DND-41 (cell line): ENCODE measurements at regions not wholly inside any gene's neighbourhood (a gene's known extent, or its start where the extent isn't known, plus 50 kb on each side); places are given as distances from the start of the nearest gene placed in this dataset.

Source experiments
- ATAC-seq: fragments of 200-7000 bp; cut with Tn5 transposase; 3 replicates; pipeline ENCODE4 v1.9.1; 2021; ENCODE audit warnings: low read depth; ENCODE audit not compliant: insufficient read depth
- DNase-seq: peaks from one replicate; pipeline ENCODE4 v3.0.0-alpha.2; 2020
- H2AFZ ChIP-seq: 2 replicates; pipeline ENCODE4 v1.6.0; 2012; ENCODE audit warnings: low read depth, low read length
- H3K27ac ChIP-seq: 2 replicates; pipeline ENCODE4 v1.5.1; 2012; ENCODE audit warnings: low read length, inconsistent platforms
- H3K27me3 ChIP-seq: fragments of 200-600 bp; sonication (generic); 2 replicates; pipeline ENCODE4 v1.6.0; 2012; ENCODE audit warnings: low read length, mild to moderate bottlenecking, inconsistent platforms; ENCODE audit not compliant: insufficient read depth, poor library complexity
- H3K36me3 ChIP-seq: 2 replicates; pipeline ENCODE4 v1.5.1; 2012; ENCODE audit warnings: low read length, inconsistent platforms; ENCODE audit not compliant: insufficient read depth
- H3K4me1 ChIP-seq: 2 replicates; pipeline ENCODE4 v1.5.1; 2012; ENCODE audit warnings: mild to moderate bottlenecking, low read length; ENCODE audit not compliant: insufficient read depth
- H3K4me2 ChIP-seq: 2 replicates; pipeline ENCODE4 v1.6.0; 2012; ENCODE audit warnings: mild to moderate bottlenecking, moderate library complexity, low read length, inconsistent platforms; ENCODE audit not compliant: insufficient read depth
- H3K4me3 ChIP-seq, 2 experiments: fragments of 200-600 bp in 1 of 2; shearing (Covaris generic) in 1 of 2; 2 replicates each; pipeline ENCODE4 v1.5.1; 2012 to 2016; ENCODE audit warnings: inconsistent platforms in 2 of 2, low read length in 2 of 2, mild to moderate bottlenecking in 2 of 2, low read depth in 1 of 2, moderate library complexity in 1 of 2
- H3K79me2 ChIP-seq: 2 replicates; pipeline ENCODE4 v1.6.0; 2012; ENCODE audit warnings: low read length, inconsistent platforms; ENCODE audit not compliant: insufficient read depth
- H3K9ac ChIP-seq: 2 replicates; pipeline ENCODE4 v1.6.0; 2012; ENCODE audit warnings: low read depth, mild to moderate bottlenecking, inconsistent platforms, low read length, moderate library complexity
- H3K9me3 ChIP-seq: 2 replicates; pipeline ENCODE4 v1.5.1; 2012; ENCODE audit warnings: low read length, moderate library complexity, mild to moderate bottlenecking, inconsistent platforms; ENCODE audit not compliant: insufficient read depth, severe bottlenecking
- H4K20me1 ChIP-seq: 2 replicates; pipeline ENCODE4 v1.6.0; 2012; ENCODE audit warnings: low read length; ENCODE audit not compliant: insufficient read depth
- EZH2 ChIP-seq: IDR thresholded peaks from 3 replicates; pipeline ENCODE4 v1.6.1; 2012; ENCODE audit warnings: borderline replicate concordance, low read depth, mild to moderate bottlenecking, moderate library complexity, low read length, inconsistent platforms; ENCODE audit not compliant: severe bottlenecking
- TF ChIP-seq, protein P1 (sequence below): IDR thresholded peaks from 2 replicates; pipeline ENCODE4 v1.5.1; 2012; ENCODE audit warnings: borderline replicate concordance, low read length, moderate library complexity, mild to moderate bottlenecking; ENCODE audit not compliant: poor library complexity, severe bottlenecking; ENCODE audit errors: extremely low read depth

DNA sequence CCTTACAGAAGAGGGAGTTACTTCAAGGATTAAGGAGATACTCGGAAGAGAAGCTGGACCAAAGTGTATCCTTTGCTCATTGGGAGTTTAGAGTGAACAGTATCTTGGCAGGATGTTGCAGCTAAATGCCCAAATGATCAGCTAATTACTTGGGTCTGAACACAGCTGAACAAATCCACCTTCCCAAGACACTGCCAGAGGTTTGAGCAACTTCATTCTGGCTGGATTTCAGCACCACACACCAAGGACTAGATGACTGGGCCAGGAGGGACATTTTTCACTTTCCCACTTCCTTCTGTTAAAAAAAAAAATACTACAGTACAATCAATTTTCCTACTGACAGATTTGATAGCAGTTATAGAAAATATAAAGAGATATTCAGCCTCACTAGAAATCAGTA is 324.6 kb downstream of the MID1IP1 start:
- Histone ChIP-seq H3K4me2 (no peak overlapping the region), H4K20me1 (no peaks in the 10 kb centered on the region), H3K9me3 (no peaks in the 10 kb centered on the region), H3K36me3 (no peaks in the 10 kb centered on the region), H3K4me3 (no peak overlapping the region), H3K27ac (no peak overlapping the region), H3K27me3 (no peaks in the 10 kb centered on the region), H3K9ac (no peak overlapping the region), H3K79me2 (no peaks in the 10 kb centered on the region), H2AFZ (no peak overlapping the region), H3K4me1 (no peaks in the 10 kb centered on the region)
- DNase-seq, result no peak
- no peak for TF ChIP-seq EZH2
- TF ChIP-seq, protein P1, sequence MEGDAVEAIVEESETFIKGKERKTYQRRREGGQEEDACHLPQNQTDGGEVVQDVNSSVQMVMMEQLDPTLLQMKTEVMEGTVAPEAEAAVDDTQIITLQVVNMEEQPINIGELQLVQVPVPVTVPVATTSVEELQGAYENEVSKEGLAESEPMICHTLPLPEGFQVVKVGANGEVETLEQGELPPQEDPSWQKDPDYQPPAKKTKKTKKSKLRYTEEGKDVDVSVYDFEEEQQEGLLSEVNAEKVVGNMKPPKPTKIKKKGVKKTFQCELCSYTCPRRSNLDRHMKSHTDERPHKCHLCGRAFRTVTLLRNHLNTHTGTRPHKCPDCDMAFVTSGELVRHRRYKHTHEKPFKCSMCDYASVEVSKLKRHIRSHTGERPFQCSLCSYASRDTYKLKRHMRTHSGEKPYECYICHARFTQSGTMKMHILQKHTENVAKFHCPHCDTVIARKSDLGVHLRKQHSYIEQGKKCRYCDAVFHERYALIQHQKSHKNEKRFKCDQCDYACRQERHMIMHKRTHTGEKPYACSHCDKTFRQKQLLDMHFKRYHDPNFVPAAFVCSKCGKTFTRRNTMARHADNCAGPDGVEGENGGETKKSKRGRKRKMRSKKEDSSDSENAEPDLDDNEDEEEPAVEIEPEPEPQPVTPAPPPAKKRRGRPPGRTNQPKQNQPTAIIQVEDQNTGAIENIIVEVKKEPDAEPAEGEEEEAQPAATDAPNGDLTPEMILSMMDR, result no peak
- no peak for ATAC-seq

DNA sequence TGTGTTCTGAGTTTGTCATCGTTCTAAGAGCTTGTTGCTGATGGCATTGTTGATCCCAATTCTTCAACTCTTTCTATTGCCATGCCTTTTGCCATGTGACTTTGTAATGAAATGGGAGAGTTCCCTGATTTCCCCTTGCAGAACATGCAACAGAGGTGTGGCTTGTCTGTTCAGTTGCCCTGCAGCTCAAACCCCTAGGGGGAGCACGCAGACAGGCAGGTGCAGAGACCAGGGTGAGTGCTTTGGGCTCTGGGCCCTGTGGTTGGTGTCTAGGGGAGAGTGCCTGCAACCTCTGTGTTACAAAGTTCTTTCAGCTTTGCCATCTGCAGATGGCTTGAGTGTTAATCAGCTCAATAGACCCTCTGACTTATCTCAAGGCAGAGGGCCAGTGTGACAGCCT is 332.7 kb downstream of the MID1IP1 start:
- no peaks in the 10 kb centered on the region for H3K36me3 ChIP-seq
- TF ChIP-seq, protein P1, result peak; percentile 48
- no peak for TF ChIP-seq EZH2
- H3K9ac ChIP-seq, result no peak overlapping the region
- no peak overlapping the region for H3K27ac ChIP-seq
- no peaks in the 10 kb centered on the region for H3K9me3 ChIP-seq
- no peaks in the 10 kb centered on the region for H3K4me1 ChIP-seq
- no peak overlapping the region for H3K4me2 ChIP-seq
- no peaks in the 10 kb centered on the region for H3K27me3 ChIP-seq
- H3K4me3 ChIP-seq, result no peak overlapping the region
- ATAC-seq (peak; percentile 78), DNase-seq (peak; percentile 40)
- H3K79me2 ChIP-seq, result no peaks in the 10 kb centered on the region
- no peaks in the 10 kb centered on the region for H4K20me1 ChIP-seq
- H2AFZ ChIP-seq, result no peak overlapping the region

DNA sequence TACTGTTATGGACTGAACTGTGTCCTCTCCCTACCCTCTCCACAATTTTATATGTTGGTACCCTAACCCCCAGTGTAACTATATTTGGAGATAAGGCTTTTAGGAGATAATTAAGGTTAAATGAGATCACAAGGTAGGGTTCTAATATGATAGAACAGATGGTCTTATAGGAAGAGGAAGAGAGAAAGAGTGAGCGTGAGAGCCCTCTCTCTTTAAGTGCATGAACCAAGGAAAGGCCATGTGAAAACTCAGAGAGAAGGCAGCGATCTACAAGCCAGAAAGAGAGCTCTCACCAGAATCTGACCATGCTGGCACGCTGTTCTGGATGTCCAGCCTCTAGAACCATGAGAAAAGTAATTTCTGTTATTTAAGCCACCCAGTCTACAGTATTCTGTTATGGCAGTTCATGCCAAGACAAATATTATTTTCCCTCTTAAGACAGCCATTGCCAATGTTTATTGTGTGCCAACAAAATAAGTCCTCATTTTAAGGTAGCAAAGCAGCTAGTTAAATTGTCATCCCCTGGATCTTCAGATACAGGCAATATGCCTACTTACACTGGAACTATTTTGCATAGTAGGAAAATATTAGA is 336.2 kb downstream of the MID1IP1 start:
- no peaks in the 10 kb centered on the region for H3K9me3 ChIP-seq
- no peaks in the 10 kb centered on the region for H3K79me2 ChIP-seq
- H3K4me1 ChIP-seq, result no peaks in the 10 kb centered on the region
- ATAC-seq (no peak), DNase-seq (no peak)
- H3K27me3 ChIP-seq, result no peaks in the 10 kb centered on the region
- H4K20me1 ChIP-seq, result no peaks in the 10 kb centered on the region
- H3K27ac ChIP-seq, result no peak overlapping the region
- no peaks in the 10 kb centered on the region for H3K36me3 ChIP-seq
- H3K4me3 ChIP-seq, result no peak overlapping the region
- H3K4me2 ChIP-seq, result no peak overlapping the region
- TF ChIP-seq, protein P1, result no peak
- no peak for TF ChIP-seq EZH2
- no peak overlapping the region for H2AFZ ChIP-seq
- no peak overlapping the region for H3K9ac ChIP-seq

DNA sequence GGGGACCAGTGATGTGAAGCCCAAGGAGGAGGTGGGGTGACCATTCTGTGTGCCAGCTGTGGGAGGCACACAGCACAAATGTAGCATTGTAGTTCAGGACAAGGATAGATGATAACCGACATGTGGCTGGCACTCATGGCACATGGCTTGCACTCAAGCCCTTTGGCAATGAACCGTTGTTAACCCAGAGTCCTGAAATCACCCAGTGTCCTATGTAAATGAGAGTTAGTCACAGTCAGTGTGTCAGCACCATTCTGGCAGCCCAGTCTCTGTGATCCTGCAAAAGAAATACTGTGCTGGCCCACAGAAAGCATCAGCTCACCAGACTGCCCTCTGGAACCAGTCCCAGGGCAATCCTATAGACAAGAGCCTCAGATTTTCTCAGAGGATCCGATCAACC is 339.3 kb downstream of the MID1IP1 start:
- TF ChIP-seq, protein P1, result no peak
- TF ChIP-seq EZH2, result no peak
- Histone ChIP-seq H3K79me2 (no peaks in the 10 kb centered on the region), H3K4me2 (no peak overlapping the region), H3K27me3 (no peaks in the 10 kb centered on the region), H4K20me1 (no peaks in the 10 kb centered on the region), H3K27ac (no peak overlapping the region), H3K9ac (no peak overlapping the region), H3K4me3 (no peak overlapping the region), H3K36me3 (no peaks in the 10 kb centered on the region), H3K9me3 (no peaks in the 10 kb centered on the region), H2AFZ (no peak overlapping the region), H3K4me1 (no peaks in the 10 kb centered on the region)
- ATAC-seq, result no peak
- DNase-seq, result no peak
